Esophagus squamous epithelium (tissue), 5 donors: ENCODE measurements at regions not wholly inside any gene's neighbourhood (a gene's known extent, or its start where the extent isn't known, plus 50 kb on each side); places are given as distances from the start of the nearest gene placed in this dataset.
A peak's percentile ranks its signal among the peaks of the same experiment; 100 is the strongest.

Experiments used
- DNase-seq: peaks from one replicate; lab custom pipeline; 2025; lab: John Stamatoyannopoulos, UW
- H3K27ac ChIP-seq, 4 donors: fragments of 200-600 bp; sonication (generic); one replicate each; pipeline ENCODE4 v1.5.1; 2016 to 2019; ENCODE audit warnings: mild to moderate bottlenecking in 1 of 4
- H3K27me3 ChIP-seq, 4 donors: fragments of 200-600 bp; sonication (generic); 1 replicate in 3 of 4; 2 replicates in 1 of 4; pipeline versions ENCODE4 v1.5.1 to v1.6.0; 2017 to 2021; ENCODE audit warnings: antibody characterized with exemption in 1 of 4
- H3K36me3 ChIP-seq, 3 donors: fragments of 200-600 bp; sonication (generic); one replicate each; pipeline ENCODE4 v1.5.1; 2016 to 2019
- H3K4me1 ChIP-seq, 3 donors: fragments of 200-600 bp; sonication (generic); one replicate each; pipeline ENCODE4 v1.5.1; 2017 to 2019
- H3K4me3 ChIP-seq, 4 donors: fragments of 200-600 bp; sonication (generic); 1 replicate in 3 of 4; 2 replicates in 1 of 4; pipeline ENCODE4 v1.5.1; 2016 to 2019; ENCODE audit warnings: mild to moderate bottlenecking in 2 of 4, moderate library complexity in 1 of 4
- H3K9me3 ChIP-seq, 3 donors: fragments of 200-600 bp; sonication (generic); one replicate each; pipeline ENCODE4 v1.5.1; 2016 to 2019
- POLR2A ChIP-seq, 4 donors: fragments of 450-650 bp; IDR thresholded peaks; one replicate each; pipeline ENCODE4 v1.6.1; 2017; ENCODE audit warnings: antibody characterized with exemption in 4 of 4, mild to moderate bottlenecking in 4 of 4, moderate library complexity in 3 of 4
- WGBS, 2 donors: methylation state at CpG; one replicate each; pipeline ENCODE4 v1.1.5; 2018; 5-methylcytosine and 5-hydroxymethylcytosine counted together
- intact Hi-C: fragments of 100-400 bp; cut with DNase I; formaldehyde crosslinking; loops from one replicate; pipeline ENCODE4 v1.15.0; 2022
- TF ChIP-seq, protein P1 (sequence below), 6 experiments: fragments of 450-650 bp in 4 of 6; fragments of 200-600 bp in 2 of 6; sonication (generic) in 2 of 6; IDR thresholded peaks; one replicate each; pipeline ENCODE4 v1.5.1; 2016 to 2019; ENCODE audit warnings: antibody characterized with exemption in 6 of 6, mild to moderate bottlenecking in 4 of 6, moderate library complexity in 4 of 6
- donor health status: DM: yes; HTN: yes; CAD: no.

DNA sequence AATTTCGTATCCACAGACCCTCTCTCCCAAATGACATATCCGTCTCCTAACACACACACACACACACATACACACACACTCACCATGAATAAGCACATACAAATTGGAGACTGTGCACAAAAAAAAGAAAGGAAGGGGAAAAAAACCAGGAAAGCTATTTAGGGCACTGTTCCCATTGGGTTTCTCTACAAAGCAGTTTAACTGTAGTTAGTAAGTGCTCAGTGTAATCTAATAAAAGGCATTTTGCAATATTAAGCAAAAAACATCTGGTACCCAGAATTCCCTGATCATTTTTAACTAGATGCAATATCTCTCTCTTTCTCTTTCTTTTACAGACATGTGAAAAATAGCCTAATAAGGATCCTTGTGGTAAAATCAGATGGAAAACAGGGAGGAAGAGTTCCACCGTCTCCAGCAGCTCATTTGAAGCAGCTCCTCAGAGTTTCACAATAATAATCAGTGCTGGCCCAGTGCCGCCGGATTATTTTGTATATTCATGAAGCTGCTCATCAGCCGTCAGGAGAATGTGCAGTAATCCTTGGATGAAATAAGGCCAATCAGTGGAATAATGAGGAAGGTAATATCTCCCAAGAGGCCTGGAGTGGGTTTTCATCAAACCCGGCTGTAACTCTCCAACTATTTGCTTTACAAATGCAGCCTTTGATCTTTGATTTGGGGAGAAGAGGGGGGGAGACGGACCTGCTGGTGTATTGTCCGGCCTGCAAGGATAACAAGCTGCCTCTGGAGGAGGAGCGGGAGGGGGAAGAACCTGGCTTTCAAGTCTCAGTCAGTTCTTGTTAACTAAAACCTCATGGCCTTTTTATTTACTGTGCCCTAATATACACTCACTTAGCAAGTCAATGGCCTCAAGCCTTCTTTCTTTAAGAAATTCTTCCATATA, 227.6 kb upstream of the SMIM21 start:
- intact Hi-C loops: no loop called here
- H3K36me3 ChIP-seq: no peaks in the 10 kb centered on the region
- no peak for DNase-seq
- H3K27me3 ChIP-seq: no peaks in the 10 kb centered on the region
- H3K27ac ChIP-seq: peak overlapping the region in 1 of 4 donors; percentile 26
- H3K4me3 ChIP-seq: no peak overlapping the region
- H3K9me3 ChIP-seq: no peaks in the 10 kb centered on the region
- TF ChIP-seq, protein P1, sequence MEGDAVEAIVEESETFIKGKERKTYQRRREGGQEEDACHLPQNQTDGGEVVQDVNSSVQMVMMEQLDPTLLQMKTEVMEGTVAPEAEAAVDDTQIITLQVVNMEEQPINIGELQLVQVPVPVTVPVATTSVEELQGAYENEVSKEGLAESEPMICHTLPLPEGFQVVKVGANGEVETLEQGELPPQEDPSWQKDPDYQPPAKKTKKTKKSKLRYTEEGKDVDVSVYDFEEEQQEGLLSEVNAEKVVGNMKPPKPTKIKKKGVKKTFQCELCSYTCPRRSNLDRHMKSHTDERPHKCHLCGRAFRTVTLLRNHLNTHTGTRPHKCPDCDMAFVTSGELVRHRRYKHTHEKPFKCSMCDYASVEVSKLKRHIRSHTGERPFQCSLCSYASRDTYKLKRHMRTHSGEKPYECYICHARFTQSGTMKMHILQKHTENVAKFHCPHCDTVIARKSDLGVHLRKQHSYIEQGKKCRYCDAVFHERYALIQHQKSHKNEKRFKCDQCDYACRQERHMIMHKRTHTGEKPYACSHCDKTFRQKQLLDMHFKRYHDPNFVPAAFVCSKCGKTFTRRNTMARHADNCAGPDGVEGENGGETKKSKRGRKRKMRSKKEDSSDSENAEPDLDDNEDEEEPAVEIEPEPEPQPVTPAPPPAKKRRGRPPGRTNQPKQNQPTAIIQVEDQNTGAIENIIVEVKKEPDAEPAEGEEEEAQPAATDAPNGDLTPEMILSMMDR (IDR thresholded peaks at IDR 0.05): no peak
- no peak for TF ChIP-seq POLR2A (IDR thresholded peaks at IDR 0.05)
- no peaks in the 10 kb centered on the region for H3K4me1 ChIP-seq
- WGBS, 2 donors: 56 to 64% methylated on average over 9 to 10 of the region's 10 CpGs

DNA sequence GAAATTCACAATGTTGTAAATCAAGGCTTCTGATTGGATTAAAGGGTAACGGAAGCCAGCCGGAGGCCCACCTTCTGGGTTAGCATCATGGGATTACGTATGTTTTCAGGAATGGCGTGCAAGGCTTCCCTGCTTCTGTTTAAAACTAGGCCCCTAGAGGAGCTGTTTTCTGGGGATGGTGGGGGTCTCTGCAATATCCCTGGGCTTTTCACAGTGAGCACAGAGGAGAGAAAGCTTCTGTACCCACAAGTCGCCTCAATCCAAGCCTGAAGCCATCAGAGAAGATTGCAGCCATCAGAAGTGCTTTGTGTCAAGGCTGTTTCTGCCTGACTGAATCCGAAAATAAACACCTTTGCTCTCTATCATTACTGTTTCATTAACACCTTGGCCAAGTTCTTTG, 226.9 kb upstream of the SMIM21 start:
- no peak for DNase-seq
- H3K4me3 ChIP-seq: no peak overlapping the region
- no peaks in the 10 kb centered on the region for H3K4me1 ChIP-seq
- 85 to 91% methylated on average over 6 of the region's 6 CpGs for WGBS, 2 donors
- intact Hi-C loops: no loop called here
- no peaks in the 10 kb centered on the region for H3K36me3 ChIP-seq
- no peak for TF ChIP-seq POLR2A (IDR thresholded peaks at IDR 0.05)
- TF ChIP-seq, protein P1 (IDR thresholded peaks at IDR 0.05): no peak
- H3K27me3 ChIP-seq: no peaks in the 10 kb centered on the region
- no peaks in the 10 kb centered on the region for H3K9me3 ChIP-seq
- H3K27ac ChIP-seq: no peak overlapping the region

DNA sequence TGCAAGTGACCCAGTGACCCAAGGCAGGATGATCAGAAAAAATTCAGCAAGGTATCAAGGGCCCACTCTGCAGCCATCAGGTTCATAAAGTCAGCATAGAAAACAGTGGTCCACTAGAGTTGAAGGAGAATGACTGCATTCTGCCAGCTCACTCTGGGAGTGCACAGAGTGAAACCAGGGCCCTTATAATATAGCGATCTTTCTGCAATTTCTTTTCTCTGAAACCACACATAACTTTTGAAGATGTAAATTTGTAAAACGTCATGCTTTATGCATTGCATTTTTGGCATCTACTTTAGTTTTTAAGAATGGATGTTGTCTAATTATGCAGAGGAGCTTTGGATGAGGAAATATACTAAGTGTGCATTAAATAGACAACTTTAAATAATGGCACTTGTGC, 225.0 kb upstream of the SMIM21 start:
- TF ChIP-seq, protein P1 (IDR thresholded peaks at IDR 0.05): no peak
- TF ChIP-seq POLR2A (IDR thresholded peaks at IDR 0.05): no peak
- DNase-seq: no peak
- Histone ChIP-seq H3K4me3 (no peak overlapping the region), H3K9me3 (no peaks in the 10 kb centered on the region), H3K27ac (no peak overlapping the region), H3K36me3 (no peaks in the 10 kb centered on the region), H3K4me1 (no peaks in the 10 kb centered on the region), H3K27me3 (no peaks in the 10 kb centered on the region)
- 67 to 72% methylated on average over 2 of the region's 2 CpGs for WGBS, 2 donors
- intact Hi-C loops: no loop called here

DNA sequence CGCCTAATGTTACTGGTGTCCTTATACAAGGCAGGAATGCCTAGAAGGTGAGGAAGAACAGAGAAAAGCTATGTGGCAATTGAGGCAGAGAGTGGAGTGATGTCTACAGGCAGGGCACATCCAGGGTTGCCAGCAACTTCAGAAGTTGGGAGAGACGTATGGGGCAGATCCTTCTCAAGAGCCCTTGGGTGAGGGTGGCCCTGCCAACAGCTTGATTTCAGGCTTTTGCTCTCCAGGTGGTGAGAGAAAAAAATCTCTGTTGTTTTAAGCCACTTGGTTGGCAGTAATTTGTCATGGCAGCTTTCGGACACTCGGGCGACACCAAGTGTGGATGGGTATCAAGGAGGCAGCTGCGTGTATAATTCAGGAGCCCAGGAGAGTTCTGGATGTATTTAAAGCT, 217.4 kb upstream of the SMIM21 start:
- TF ChIP-seq, protein P1 (IDR thresholded peaks at IDR 0.05): no peak
- TF ChIP-seq POLR2A (IDR thresholded peaks at IDR 0.05): no peak
- Histone ChIP-seq H3K9me3 (no peaks in the 10 kb centered on the region), H3K4me3 (no peak overlapping the region), H3K4me1 (no peaks in the 10 kb centered on the region), H3K36me3 (no peaks in the 10 kb centered on the region), H3K27me3 (no peaks in the 10 kb centered on the region), H3K27ac (no peak overlapping the region)
- intact Hi-C loops: no loop called here
- DNase-seq: no peak
- WGBS, 2 donors: 89 to 96% methylated on average over 6 of the region's 6 CpGs

DNA sequence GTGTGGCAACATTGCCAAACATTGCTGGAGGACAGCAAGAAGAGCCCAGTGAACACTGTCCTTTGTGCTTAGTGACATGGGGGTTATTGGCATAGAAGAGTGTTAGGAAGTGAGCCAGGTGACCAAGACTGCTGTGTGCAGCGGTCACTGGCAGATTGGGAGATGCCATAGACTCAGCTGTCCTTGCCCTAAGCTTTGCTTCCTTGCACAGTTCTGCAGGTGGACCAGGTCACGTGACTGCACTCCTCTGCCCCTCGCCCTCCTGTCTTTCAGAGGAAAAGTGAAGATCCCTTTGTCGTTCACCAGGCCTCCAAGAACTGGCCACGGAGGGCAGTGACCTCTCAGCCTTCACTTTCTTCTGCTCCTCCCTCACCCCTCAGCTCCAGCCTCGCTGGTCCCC, 215.6 kb upstream of the SMIM21 start:
- no peak for TF ChIP-seq POLR2A (IDR thresholded peaks at IDR 0.05)
- TF ChIP-seq, protein P1 (IDR thresholded peaks at IDR 0.05): no peak

More for the DNA sequence above, 215.6 kb upstream of the SMIM21 start:
- intact Hi-C loops: no loop called here
- DNase-seq: no peak
- Histone ChIP-seq H3K27me3 (no peaks in the 10 kb centered on the region), H3K9me3 (no peaks in the 10 kb centered on the region), H3K27ac (no peak overlapping the region), H3K4me3 (no peak overlapping the region), H3K4me1 (peaks cover 0 to 13% (median 0%) of the 10 kb centered on the region in 3 donors), H3K36me3 (no peaks in the 10 kb centered on the region)
- 77 to 90% methylated on average over 4 to 6 of the region's 6 CpGs for WGBS, 2 donors
